IMR-90 (cell line): ENCODE measurements at regions not wholly inside any gene's neighbourhood (a gene's known extent, or its start where the extent isn't known, plus 50 kb on each side); places are given as distances from the start of the nearest gene placed in this dataset.

ENCODE experiments used
- ATAC-seq: fragments of 200-7000 bp; cut with Tn5 transposase; 2 replicates; pipeline ENCODE4 v1.9.1; 2020; ENCODE audit warnings: low read depth, mild to moderate bottlenecking, moderate library complexity
- BruUV-seq: library from RNA; stranded (reverse); fragments of 400-500 nt; replicated peaks from 2 replicates; lab custom pipeline; 2021; lab: Mats Ljungman, UMichigan
- CTCF ChIA-PET: fragments of 300-600 bp; formaldehyde crosslinking; extraction: SDS; loops from one replicate; lab custom pipeline; 2021; ENCODE audit warnings: antibody characterized with exemption; lab: Yijun Ruan, JAX
- POLR2A ChIA-PET: fragments of 300-600 bp; sonication (Branson Sonifier 250); formaldehyde crosslinking; loops from one replicate; lab custom pipeline; 2022; ENCODE audit warnings: antibody characterized with exemption; ENCODE audit not compliant: unreplicated experiment; lab: Charles Lee
- DNase-seq: peaks from one replicate; pipeline ENCODE4 v3.0.0; 2013
- H2AFZ ChIP-seq: replicated peaks from 2 replicates; pipeline ENCODE3; 2013; ENCODE audit warnings: low read length, mild to moderate bottlenecking; ENCODE audit not compliant: poor library complexity
- H2AK5ac ChIP-seq: 2 replicates; pipeline ENCODE4 v1.6.1; 2013; ENCODE audit warnings: low read depth, low read length, inconsistent platforms
- H2AK9ac ChIP-seq: replicated peaks from 2 replicates; pipeline ENCODE3; 2013; ENCODE audit warnings: mild to moderate bottlenecking, low read depth, low read length, moderate library complexity; ENCODE audit not compliant: poor library complexity
- H2BK120ac ChIP-seq: 2 replicates; pipeline ENCODE4 v1.6.1; 2013; ENCODE audit warnings: low read depth, low read length, inconsistent platforms
- H2BK15ac ChIP-seq: 3 replicates; pipeline ENCODE4 v1.6.1; 2013; ENCODE audit warnings: low read depth, low read length, inconsistent platforms
- H2BK20ac ChIP-seq: 2 replicates; pipeline ENCODE4 v1.6.1; 2013; ENCODE audit warnings: low read depth, mild to moderate bottlenecking, inconsistent platforms, low read length, moderate library complexity
- H2BK5ac ChIP-seq: 2 replicates; pipeline ENCODE4 v1.6.1; 2013; ENCODE audit warnings: mild to moderate bottlenecking, low read depth, low read length, inconsistent platforms; ENCODE audit not compliant: poor library complexity, severe bottlenecking
- H3K14ac ChIP-seq: replicated peaks from 2 replicates; pipeline ENCODE4 v1.6.1; 2013; ENCODE audit warnings: low read depth, low read length, inconsistent platforms
- H3K18ac ChIP-seq: 2 replicates; pipeline ENCODE4 v1.6.1; 2013; ENCODE audit warnings: low read depth, low read length, control low read depth
- H3K23ac ChIP-seq: 2 replicates; pipeline ENCODE4 v1.6.1; 2013; ENCODE audit warnings: low read depth, low read length, inconsistent platforms
- H3K27ac ChIP-seq: 2 replicates; pipeline ENCODE4 v1.5.1; 2013; ENCODE audit warnings: mild to moderate bottlenecking, control low read depth, low read length; ENCODE audit not compliant: insufficient read depth
- H3K27me3 ChIP-seq: 2 replicates; pipeline ENCODE4 v1.6.1; 2013; ENCODE audit warnings: low read length; ENCODE audit not compliant: control insufficient read depth, insufficient read depth
- H3K36me3 ChIP-seq: 2 replicates; pipeline ENCODE4 v1.6.1; 2013; ENCODE audit warnings: low read length, mixed read lengths; ENCODE audit not compliant: control insufficient read depth, insufficient read depth
- H3K4ac ChIP-seq: 2 replicates; pipeline ENCODE4 v1.6.1; 2013; ENCODE audit warnings: low read depth, low read length, inconsistent platforms
- H3K4me1 ChIP-seq: 2 replicates; pipeline ENCODE4 v1.6.1; 2013; ENCODE audit warnings: low read length, mixed read lengths; ENCODE audit not compliant: control insufficient read depth, insufficient read depth
- H3K4me2 ChIP-seq: 2 replicates; pipeline ENCODE4 v1.6.1; 2013; ENCODE audit warnings: low read depth, mild to moderate bottlenecking, control low read depth, low read length, moderate library complexity
- H3K4me3 ChIP-seq: 2 replicates; pipeline ENCODE4 v1.5.1; 2013; ENCODE audit warnings: low read depth, mild to moderate bottlenecking, control low read depth, low read length, moderate library complexity; ENCODE audit not compliant: insufficient read depth
- H3K56ac ChIP-seq: 2 replicates; pipeline ENCODE4 v1.6.1; 2013; ENCODE audit warnings: low read length, inconsistent platforms; ENCODE audit not compliant: insufficient read depth; ENCODE audit errors: extremely low read depth
- H3K79me1 ChIP-seq, 2 experiments: 2 replicates each; pipeline ENCODE4 v1.6.1; 2013; ENCODE audit warnings: low read length in 2 of 2, inconsistent platforms in 1 of 2, low read depth in 1 of 2
- H3K9ac ChIP-seq: 2 replicates; pipeline ENCODE4 v1.6.1; 2013; ENCODE audit warnings: low read depth, low read length, control low read depth
- H3K9me1 ChIP-seq: 2 replicates; pipeline ENCODE4 v1.6.1; 2013; ENCODE audit warnings: low read length, inconsistent platforms; ENCODE audit not compliant: insufficient read depth
- H3K9me3 ChIP-seq: 2 replicates; pipeline ENCODE4 v1.6.1; 2013; ENCODE audit warnings: low read length; ENCODE audit not compliant: control insufficient read depth, insufficient read depth
- H4K20me1 ChIP-seq: 2 replicates; pipeline ENCODE4 v1.6.1; 2013; ENCODE audit warnings: low read length, inconsistent platforms; ENCODE audit not compliant: insufficient read depth
- H4K5ac ChIP-seq: 2 replicates; pipeline ENCODE4 v1.6.1; 2013; ENCODE audit warnings: mild to moderate bottlenecking, low read depth, low read length, control low read depth
- H4K8ac ChIP-seq, 2 experiments: 2 replicates each; pipeline ENCODE4 v1.6.1; 2013; ENCODE audit warnings: low read depth in 2 of 2, low read length in 2 of 2, control low read depth in 1 of 2, inconsistent platforms in 1 of 2
- H4K91ac ChIP-seq: 2 replicates; pipeline ENCODE4 v1.6.1; 2013; ENCODE audit warnings: low read depth, low read length, inconsistent platforms; ENCODE audit not compliant: insufficient read depth
- MAFK ChIP-seq: IDR thresholded peaks from 2 replicates; pipeline ENCODE4 v1.6.1; 2012; ENCODE audit warnings: low read depth, low read length, improper control_type of control experiment
- MXI1 ChIP-seq: IDR thresholded peaks from 2 replicates; pipeline ENCODE4 v1.6.1; 2012; ENCODE audit warnings: low read depth, mild to moderate bottlenecking, low read length, moderate library complexity, borderline replicate concordance
- RAD21 ChIP-seq: IDR thresholded peaks from 2 replicates; pipeline ENCODE4 v1.6.1; 2012; ENCODE audit warnings: low read length, improper control_type of control experiment
- RFX5 ChIP-seq: IDR thresholded peaks from 2 replicates; pipeline ENCODE4 v1.8.0; 2012; ENCODE audit warnings: low read depth, mild to moderate bottlenecking, low read length, moderate library complexity
- WGBS, 2 experiments: methylation state at CpG; one replicate each; pipeline versions ENCODE4 v1.1.5 to v1.1.7; 2013; ENCODE audit warnings: missing lambda C conversion rate in 2 of 2; ENCODE audit not compliant: insufficient read length in 1 of 2; ENCODE audit errors: extremely low coverage in 2 of 2; 5-methylcytosine and 5-hydroxymethylcytosine counted together
- dilution Hi-C: fragments of 300-500 bp; cut with HindIII; formaldehyde crosslinking; loops from one replicate; pipeline ENCODE4 v1.14.3; 2018; ENCODE audit warnings: low sequenced_read_pairs; ENCODE audit not compliant: unreplicated experiment
- in situ Hi-C: fragments of 300-500 bp; cut with MboI; formaldehyde crosslinking; loops from 3 replicates; pipeline ENCODE4 v1.14.3; 2019; ENCODE audit warnings: low sequenced_read_pairs, inconsistent platforms, mixed read lengths
- intact Hi-C: fragments of 100-400 bp; cut with micrococcal nuclease; formaldehyde crosslinking; loops from 2 replicates; pipeline ENCODE4 v1.10.0; 2022

GRCh38 chr11:111435046-111435698 is 56.1 kb upstream of the POU2AF1 start:
- Histone ChIP-seq H4K8ac (no peak overlapping the region), H3K23ac (no peak overlapping the region), H3K18ac (no peak overlapping the region), H3K27me3 (peaks cover 4% of the 10 kb centered on the region; the same call in 1 of the 2 replicates), H2BK120ac (no peak overlapping the region), H2BK20ac (no peak overlapping the region), H2BK5ac (no peak overlapping the region), H3K79me1 (no peaks in the 10 kb centered on the region), H3K36me3 (no peaks in the 10 kb centered on the region), H3K4ac (no peak overlapping the region), H4K20me1 (no peaks in the 10 kb centered on the region), H3K9me1 (no peaks in the 10 kb centered on the region), H4K5ac (no peak overlapping the region), H3K27ac (no peak overlapping the region), H2BK15ac (no peak overlapping the region), H3K4me1 (peaks cover 4% of the 10 kb centered on the region; the same call in 1 of the 2 replicates), H2AFZ (no peak overlapping the region), H3K14ac (no peak overlapping the region), H3K9me3 (no peaks in the 10 kb centered on the region), H4K91ac (no peak overlapping the region), H3K4me3 (no peak overlapping the region), H2AK9ac (no peak overlapping the region), H2AK5ac (no peak overlapping the region), H3K4me2 (no peak overlapping the region), H3K56ac (no peak overlapping the region), H3K9ac (no peak overlapping the region)
- in situ Hi-C loops = loop anchor here (25.0 kb wide), 2 partner anchors 973 to 1223 kb away; no protein-coding TSS in a partner anchor
- DNase-seq (no peak), ATAC-seq (no peak)
- dilution Hi-C loops = no loop called here
- ChIA-PET CTCF (no interaction called here), POLR2A (no interaction called here)
- intact Hi-C loops = no loop called here
- no TSS peak for BruUV-seq
- TF ChIP-seq MXI1 (no peak), RFX5 (no peak), RAD21 (no peak), MAFK (no peak)
- WGBS, 2 experiments = 69% methylated on average over 3 of the region's 12 CpGs; no CpG with 5 or more reads in 1 of the 2 experiments
